Activated CD4-positive, CD25-positive, alpha-beta regulatory T cell (primary cell): ENCODE measurements at regions not wholly inside any gene's neighbourhood (a gene's known extent, or its start where the extent isn't known, plus 50 kb on each side); places are given as distances from the start of the nearest gene placed in this dataset.
"Not testable (repeated sequence)": the region's sequence is repeated elsewhere in the genome, so short reads cannot be mapped to it uniquely, and the experiment has no call there.

ENCODE experiments used
- DNase-seq, 4 experiments: peaks; one replicate each; lab custom pipeline; 2025; lab: John Stamatoyannopoulos, UW

DNA sequence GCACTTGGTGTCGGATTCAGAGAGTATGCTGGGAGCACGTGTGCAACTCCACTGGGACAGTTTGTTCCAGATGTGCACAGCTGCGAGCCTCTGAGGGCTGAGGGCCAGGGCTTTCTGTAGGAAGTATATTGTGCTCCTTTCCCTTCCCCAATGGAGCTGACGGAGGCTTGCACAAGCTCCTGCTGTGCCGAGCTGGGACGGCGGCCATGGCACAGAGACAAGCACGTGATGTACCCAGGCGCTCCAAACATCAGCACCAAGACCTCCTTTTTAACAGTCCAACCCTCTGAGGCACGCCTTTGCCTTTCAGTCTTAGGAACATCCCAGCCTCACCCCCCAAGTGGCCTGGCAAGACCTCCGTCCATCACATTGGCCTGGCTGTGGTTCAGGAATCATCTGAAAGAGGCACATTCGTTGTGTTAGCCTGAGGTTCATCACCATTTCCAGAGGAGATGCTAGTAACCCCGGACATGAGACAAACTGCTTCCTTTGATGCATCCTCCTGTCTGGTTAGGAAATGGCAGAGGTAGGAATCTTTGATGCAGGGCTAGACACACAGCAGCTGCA lies 339.2 kb upstream of the KAZN start:
- no peak for DNase-seq

DNA sequence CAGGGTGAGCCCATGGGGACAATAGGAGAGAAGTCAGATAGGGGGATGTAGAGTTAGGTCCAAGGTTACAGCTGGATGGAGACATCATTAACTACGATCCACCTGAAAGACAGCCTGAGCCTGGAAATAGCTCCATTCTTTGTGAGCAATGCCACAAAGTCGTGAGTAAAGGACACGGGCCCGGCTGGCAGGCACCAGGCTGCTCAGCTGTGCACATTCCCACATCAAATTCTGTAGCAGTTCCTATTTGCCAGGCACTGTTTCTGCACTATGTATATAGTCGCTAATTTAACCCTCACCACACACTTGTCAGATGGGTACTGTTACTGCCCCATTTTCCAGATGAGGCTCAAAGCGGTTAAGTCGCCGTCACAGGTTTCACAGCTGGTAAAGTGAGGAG lies 338.0 kb upstream of the KAZN start:
- no peak for DNase-seq

DNA sequence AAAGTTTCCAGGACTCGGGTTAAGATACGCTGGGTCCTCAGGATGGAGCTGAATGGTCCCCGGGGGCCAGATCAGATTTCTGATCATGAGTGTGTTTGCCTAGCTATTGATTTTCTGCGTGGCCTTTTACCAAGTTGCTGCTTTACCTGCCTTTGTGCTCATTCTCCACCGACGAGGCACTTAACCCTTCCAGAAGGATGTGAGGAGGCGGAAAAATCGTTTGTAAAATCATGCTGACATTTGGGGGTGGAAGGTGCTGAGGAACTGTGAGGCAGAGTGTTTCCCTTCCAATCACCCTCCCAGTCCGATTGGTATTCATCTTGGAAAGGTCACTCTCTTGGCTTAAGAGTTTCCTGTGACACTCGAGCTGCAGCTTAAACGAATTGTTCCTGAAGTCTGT lies 337.1 kb upstream of the KAZN start:
- no peak for DNase-seq

DNA sequence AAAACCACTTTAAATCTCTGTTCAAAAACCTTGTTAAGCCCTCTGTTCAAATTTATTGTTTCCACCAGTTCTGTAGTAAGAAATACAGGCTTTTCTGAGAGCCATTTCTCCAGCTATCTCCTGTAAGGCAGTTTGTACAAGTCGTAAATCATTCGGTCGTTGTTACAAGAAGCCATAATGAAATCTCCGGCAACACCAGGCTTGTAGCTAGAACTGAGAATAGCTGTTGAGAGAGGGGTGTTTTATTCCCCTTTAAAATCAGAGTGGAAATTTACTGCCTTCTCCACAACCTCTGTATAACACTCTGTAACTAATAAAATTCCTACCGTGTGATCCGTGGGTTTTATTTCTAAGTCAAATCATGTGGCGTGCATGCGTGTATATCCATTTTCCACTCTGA lies 335.8 kb upstream of the KAZN start:
- no peak for DNase-seq

DNA sequence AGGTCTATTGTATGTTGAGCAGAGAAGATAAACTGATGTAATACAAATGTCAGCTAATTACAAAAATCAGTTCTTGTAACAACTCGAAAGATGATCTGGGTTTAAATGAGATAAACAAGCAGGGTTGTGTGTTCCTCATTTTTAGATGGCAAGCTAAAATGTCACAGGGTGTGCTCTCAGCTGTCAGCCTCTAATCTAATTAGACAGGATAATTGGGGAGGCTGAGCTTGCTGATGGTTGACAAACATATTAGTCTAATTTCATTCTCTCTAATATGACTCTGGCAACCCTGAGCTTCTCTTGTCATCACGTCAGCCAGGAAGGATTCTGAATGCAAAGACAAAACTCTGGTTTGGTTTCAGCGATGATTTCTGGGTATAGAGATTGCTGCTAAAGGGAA lies 335.3 kb upstream of the KAZN start:
- DNase-seq: no peak

DNA sequence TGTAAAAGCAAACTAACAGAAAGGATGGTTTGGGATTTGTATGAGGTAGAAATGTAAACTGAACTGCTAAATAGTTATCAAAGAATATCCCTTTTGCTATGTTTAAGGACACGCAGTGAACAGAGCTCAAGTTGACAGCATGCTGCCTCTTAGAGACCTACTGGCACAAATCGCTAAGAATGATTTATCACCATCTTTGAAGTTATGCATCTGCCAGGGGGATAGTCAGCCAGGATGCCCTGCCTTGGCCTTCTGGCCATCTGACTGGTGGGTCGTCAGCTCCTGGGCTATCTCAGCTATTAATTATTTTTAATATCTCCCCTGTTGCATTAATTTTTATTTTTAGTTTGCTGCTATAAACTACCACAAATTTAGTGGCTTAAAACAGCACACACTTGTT lies 334.8 kb upstream of the KAZN start:
- DNase-seq: no peak

DNA sequence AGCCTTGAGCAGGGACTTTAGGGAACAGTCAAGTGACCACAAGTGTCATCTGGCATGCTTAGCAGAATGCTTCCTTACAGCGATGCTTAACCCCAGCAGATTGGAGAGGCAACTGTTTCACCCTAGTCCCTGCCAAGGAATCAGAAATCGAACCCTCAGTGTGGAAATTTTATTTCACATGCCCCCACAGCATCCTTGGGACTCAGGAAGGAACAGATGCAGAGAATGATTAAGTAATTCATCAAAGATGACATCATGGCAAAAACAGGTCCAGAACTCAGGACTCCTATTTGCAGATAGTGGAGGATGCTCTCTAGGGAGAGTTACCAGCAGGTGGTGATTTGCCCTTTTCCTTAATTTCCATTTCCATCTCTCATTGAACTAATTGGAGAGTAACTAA lies 333.0 kb upstream of the KAZN start:
- DNase-seq: no peak

DNA sequence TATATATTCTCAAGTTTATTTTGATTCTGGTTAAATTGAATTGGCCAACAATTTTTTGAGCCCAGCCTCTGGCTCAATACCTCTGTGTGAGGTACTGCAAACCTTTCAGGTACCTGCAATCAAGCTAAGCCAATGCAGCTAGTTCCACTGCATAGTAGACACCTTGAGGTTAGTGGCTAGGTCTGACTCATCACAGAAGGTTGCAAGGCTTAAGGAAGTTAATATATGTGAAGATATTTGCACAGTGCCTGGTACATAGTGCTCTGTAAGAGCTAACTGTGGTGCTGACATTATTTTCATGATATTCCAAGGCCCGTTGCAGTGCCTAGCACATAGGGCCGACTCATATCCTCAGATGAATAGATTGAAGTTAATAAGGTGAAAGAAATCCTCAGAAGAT lies 330.5 kb upstream of the KAZN start:
- no peak for DNase-seq

DNA sequence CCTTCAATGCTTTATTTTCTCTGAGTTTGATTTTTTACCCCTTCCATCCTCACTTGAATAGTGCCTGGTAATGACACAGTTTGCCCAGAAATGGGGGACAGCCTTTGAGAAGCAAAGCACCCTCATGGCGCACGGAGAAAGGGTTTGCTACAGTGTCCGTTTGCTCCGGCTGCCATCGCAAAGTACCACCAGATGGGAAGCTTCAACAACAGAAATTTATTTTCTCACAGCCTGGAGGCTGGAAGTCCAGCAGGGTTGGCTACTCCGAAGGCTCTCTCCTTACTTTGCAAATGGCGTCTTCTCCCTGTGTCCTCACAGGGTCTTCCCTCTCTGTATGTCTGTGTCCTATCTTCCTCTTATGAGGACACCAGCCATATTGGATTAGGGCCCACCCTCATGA lies 327.7 kb upstream of the KAZN start:
- DNase-seq: no peak

DNA sequence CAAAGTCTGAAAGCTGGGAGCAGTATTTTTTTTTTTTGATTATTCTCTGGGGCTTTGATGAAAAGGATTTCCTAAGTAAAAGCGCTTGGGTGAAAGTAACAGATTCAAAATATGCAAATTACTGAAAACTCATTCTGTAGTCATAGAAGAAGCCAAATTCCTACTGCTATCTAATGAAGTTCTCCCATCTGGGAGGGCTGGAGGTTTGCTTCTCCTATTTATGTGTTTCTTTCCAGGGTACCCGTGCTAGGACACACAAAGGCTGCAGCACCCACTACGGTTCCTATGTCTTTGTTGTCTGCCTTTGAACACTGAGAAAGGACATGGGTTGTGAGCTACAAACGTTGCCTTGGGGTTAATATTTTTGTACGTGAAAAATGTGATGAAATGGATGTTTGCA lies 324.7 kb upstream of the KAZN start:
- no peak for DNase-seq

DNA sequence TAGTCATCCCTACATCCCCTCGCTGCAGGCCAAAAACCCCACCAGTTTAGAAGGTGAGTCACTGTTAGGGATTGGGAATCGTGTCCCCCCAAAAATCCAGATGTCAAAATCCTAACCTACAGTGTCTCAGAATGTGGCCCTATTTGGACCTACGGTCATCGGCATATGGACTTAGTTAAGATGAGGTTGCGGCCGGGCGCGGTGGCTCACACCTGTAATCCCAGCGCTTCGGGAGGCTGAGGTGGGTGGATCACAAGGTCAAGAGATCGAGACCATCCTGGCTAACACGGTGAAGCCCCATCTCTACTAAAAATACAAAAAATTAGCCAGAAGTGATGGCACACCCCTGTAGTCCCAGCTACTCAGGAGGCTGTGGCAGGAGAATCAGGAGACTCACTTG lies 318.6 kb upstream of the KAZN start:
- DNase-seq: not testable (repeated sequence)

DNA sequence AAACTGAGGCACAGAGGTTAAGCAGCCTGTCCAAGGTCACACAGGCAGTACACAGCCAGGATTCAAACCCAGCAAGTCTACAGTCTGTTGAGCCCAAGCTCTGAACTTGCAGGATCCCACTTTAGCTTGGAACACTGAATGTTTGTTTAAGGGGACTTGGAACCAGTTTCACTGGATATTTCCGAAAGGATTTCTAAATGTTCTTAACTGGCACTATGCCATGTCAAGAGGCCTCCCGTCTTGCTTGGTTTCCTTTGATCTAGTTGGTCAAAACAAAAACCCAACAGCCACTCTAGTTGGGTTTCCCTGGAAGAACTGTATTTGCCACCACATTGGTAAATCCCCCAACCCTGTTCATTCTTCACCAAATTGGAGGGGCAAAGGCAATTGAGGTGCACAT lies 317.6 kb upstream of the KAZN start:
- DNase-seq: no peak

DNA sequence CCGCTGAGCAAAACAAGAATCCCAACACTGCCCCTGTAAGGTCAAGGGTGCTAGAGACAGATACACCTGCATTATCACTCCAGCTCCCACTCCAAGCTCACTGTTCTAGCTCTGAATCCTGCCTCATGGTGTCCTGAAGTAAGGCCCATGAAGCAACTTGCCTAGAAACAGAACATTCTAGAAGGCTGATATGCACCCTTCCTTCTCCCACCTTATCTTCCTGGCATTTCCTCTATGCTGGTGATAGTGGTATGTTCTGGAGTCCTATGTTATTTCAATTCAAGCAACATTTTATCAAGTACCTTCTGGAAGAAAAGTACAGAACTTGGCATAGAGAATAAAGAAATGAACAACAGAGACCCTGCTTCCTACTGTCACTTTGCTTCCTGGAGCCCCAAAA lies 317.1 kb upstream of the KAZN start:
- no peak for DNase-seq

DNA sequence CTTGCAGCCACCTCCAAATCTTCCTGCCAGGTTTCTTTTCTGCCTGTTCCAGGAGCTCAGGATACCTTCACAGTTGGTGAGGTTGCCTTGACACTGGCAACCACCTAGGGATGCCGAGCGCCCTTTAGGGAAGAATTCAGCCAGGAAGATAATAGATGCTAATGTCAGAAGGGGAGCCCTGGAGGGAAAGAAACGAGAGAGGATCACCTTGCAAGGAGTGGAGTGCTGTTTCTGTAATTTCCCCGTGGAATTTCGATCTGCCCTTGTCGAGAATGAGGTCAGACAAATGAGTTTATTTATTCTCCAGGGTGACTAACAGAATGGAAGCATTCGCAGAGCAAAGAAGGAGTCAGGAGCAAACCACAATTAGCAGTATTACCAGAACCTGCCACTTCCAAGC lies 315.8 kb upstream of the KAZN start:
- DNase-seq: no peak

DNA sequence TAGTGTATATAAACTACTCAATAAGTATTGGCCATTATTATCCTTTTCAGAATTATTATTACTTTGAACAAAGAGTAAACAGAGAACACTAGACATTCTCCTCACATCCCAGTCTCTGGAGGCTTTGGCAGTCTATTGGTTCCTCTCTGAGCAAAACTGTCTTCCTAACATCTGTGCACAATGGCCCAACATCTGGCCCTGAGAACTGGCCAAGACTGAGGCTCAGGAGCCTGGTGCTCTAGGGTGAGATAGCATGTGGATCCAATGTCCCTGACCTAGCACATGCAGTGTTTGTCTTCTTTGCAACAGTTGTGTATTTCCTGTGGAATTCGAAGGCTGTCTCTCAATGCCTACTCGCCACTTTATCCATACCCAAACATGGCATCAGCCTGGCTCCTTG lies 313.2 kb upstream of the KAZN start:
- DNase-seq: no peak

DNA sequence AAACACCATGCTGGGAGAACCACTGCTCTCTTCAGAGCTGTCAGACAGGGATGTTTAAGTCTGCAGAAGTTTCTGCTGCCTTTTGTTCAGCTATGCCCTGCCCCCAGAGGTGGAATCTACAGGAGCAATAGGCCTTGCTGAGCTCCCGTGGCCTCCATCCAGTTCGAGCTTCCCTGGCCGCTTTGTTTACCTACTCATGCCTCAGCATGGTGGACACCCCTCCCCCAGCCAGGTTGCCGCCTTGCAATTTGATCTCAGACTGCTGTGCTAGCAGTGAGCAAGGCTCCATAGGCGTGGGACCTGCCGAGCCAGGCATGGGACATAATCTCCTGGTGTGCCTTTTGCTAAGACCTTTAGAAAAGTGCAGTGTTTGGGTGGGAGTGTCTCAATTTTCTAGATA lies 307.3 kb upstream of the KAZN start:
- not testable (repeated sequence) for DNase-seq

DNA sequence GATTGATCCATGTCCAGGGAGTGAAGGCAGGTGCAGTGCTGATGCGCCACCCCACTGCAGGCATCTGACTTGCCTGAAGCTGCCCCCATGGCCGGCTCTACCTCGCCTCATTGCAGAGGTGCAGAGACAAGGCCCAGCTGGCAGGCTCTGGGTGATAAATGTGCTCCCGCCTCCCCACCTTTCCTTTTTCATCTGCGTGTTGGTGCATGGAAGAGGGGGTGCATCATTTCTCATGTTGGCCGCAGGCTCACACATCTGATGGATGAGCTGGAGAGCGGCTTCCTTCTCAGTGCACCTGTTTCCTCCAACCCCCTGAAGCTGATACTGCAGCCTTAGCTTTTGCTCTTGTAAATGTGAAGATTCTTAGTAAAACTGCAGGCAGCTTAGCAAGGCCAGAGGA lies 306.0 kb upstream of the KAZN start:
- no peak for DNase-seq

DNA sequence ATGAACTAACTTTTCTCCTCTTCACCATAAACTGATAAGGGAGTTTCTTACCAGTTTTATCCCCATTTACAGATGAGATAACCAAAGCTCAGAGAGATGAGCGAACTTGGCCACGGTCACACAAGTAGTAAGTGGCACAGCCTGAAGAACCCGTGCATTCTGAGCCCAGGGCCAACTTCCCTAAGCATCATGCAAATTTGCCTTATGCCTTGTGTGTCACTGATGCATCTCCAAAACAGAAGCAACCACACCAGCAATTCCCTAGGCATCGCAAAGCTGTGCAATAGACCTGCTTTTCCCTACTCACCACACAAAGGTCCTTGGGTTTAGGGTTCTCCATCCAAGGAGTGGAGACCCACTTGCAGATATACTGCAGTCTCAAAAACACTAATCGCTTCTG lies 304.5 kb upstream of the KAZN start:
- no peak for DNase-seq

DNA sequence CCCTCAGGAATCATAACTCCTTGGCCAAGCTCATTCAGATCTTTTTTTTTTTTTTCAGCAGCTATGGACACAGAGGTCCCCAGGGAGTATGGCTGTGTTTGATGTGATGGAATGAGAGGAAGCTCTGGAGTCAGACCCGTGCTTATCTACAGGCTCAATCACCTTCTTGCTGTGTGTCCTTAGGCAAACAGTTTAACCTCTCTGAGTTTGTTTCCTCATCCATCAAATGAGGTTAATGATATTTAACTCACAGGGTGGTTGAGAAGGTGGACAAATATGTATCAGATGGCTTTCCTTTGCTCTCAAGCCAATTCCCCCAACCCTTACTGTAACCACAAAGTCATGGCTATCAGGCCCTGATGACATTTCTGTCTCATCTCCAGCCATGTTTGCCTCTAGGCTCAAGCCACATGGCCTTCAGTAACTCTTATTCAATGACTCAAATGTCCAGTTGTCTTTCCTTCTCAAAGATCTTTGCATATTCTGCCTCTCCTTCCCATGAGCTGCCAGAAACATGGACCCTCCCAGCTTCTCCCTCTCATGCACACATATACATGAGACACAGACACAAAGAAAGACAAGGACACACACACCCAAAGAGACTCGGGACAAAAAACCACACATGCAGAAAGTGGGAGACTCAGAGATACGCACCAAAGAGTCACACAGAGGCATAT lies 303.5 kb upstream of the KAZN start:
- no peak for DNase-seq

DNA sequence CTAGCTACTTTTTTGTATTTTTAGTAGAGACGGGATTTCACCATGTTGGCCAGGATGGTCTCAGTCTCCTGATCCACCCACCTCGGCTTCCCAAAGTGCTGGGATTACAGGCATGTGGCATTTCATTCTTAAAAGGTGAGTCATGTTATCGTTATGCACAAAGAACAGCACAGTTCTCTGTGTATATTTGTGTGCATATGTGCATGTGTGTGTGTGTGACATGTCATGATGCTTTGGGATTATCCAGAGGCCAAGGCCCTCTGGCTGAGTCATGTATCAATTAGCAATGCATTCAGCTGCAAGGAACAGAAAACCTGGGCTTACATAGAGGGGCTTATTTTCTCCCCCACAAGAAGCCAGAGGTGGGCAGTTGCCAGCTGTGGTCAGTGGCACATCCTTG lies 301.7 kb upstream of the KAZN start:
- DNase-seq: no peak

DNA sequence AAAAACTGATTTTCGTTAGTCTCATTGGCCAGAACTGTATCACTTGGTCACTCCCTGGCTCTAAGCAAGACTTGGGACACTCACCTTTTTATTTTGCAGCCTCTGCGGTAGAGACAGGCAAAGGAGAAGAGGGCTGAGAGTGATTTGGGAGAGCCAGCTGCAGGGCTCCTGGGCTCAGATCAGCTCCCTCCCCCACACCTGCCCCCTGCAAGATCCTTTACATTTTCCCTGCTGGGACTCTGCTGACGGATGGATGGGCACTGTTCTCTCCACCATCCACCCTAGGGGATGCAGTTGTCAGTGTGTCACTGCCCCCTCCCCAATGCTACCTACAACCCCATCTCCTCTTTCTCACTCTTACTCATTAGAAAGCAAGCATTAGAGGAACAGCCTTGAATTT lies 301.1 kb upstream of the KAZN start:
- DNase-seq: no peak

DNA sequence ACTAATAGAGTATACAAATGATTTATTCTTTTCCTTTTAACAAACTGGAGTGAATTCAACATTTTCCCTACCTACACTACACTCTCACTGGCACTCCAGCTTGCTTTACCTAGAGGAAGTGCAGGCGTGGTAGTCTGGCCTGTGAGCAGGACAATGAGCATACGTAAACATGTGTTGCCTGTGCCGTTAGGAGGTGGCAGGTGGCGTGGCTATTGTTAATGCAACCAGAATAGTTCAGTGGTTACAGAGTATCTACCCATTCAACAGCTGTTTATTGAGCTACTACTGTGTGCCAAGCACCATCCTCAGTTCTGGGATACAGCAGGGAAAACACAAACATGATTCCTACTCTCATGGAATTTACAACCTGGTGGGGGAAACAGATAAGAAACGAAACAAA lies 299.7 kb upstream of the KAZN start:
- DNase-seq: no peak

DNA sequence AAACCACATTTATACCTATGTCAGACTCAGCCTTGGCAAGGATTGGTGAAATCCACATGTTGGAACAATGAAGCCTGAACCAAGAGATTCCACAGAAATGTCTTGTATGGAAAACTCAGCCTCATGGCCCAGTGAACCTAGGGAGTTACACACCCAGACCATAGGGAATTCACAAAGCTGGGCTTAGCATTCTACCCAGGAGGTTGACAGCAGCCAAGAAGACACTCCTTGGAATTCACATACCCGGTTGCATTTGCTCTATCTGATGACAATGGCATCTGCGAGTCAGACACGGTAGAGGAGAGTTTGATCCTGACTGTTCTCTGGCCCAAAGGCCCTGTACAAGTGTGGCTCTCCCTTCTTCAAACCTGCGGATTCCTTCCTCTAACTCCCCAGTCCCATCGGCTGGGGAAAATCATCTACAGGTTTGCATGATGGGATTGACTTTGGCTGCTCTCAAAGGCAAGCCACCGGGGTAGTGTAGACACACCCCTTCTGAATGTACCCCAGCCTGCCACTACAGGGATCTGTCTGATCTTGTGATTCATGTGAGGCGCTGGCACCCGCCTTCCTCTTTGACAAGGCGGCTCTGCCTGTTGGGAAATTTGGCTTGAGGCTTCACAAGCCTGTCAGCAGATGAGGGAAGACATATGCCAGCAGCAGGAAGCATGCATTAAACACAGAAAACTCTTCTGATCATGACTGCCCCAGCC lies 297.3 kb upstream of the KAZN start:
- DNase-seq: no peak

DNA sequence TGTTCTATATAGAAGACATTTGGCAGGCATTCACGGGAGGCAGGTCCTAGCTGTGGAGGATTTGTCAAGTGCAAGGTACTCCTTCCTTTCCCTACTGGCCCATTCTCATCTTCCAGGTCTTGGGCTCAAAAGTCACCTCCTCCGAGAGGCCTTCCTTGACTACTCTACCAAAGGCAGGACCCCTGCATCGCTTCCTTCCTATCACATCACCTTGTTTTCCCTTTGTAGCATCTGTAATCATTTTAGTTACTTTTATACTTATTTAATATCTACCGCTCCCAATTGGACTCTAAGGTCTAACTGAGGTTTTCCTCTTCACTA lies 296.8 kb upstream of the KAZN start:
- no peak for DNase-seq
